Mesothelial cell of epicardium (in vitro differentiated cells): ENCODE measurements at regions not wholly inside any gene's neighbourhood (a gene's known extent, or its start where the extent isn't known, plus 50 kb on each side); places are given as distances from the start of the nearest gene placed in this dataset.

ENCODE experiments used
- DNase-seq, 2 experiments: peaks; one replicate each; pipeline ENCODE4 v3.0.0; 2021; ENCODE audit warnings: low spot score in 2 of 2; ENCODE audit not compliant: unreplicated experiment in 2 of 2
- H3K27ac Mint-ChIP-seq: 2 replicates; pipeline ENCODE4 v1.8.0; 2021; ENCODE audit warnings: mixed read lengths
- H3K27me3 Mint-ChIP-seq: 2 replicates; pipeline ENCODE4 v1.8.0; 2021; ENCODE audit warnings: low read depth, mixed read lengths
- H3K36me3 Mint-ChIP-seq: 2 replicates; pipeline ENCODE4 v1.8.0; 2021; ENCODE audit warnings: mixed read lengths
- H3K4me1 Mint-ChIP-seq: 2 replicates; pipeline ENCODE4 v1.8.0; 2021; ENCODE audit warnings: mixed read lengths
- H3K4me3 Mint-ChIP-seq: 2 replicates; pipeline ENCODE4 v1.8.0; 2021; ENCODE audit warnings: mild to moderate bottlenecking, moderate library complexity, mixed read lengths
- H3K9me3 Mint-ChIP-seq: 2 replicates; pipeline ENCODE4 v1.8.0; 2021; ENCODE audit warnings: mixed read lengths
- CTCF ChIP-seq: fragments of 200-600 bp; sonication (generic); IDR thresholded peaks from one replicate; pipeline ENCODE4 v1.5.0; 2021; ENCODE audit warnings: antibody characterized with exemption; ENCODE audit not compliant: unreplicated experiment

- TF ChIP-seq CTCF, result no peak
- H3K27me3 Mint-ChIP-seq, result peaks cover 29% of the 10 kb centered on the region
- H3K4me3 Mint-ChIP-seq, result no peak overlapping the region
- DNase-seq, result no peak
- no peaks in the 10 kb centered on the region for H3K36me3 Mint-ChIP-seq
- no peak overlapping the region for H3K27ac Mint-ChIP-seq
- no peaks in the 10 kb centered on the region for H3K4me1 Mint-ChIP-seq
- no peaks in the 10 kb centered on the region for H3K9me3 Mint-ChIP-seq
These were observed 106.7 kb upstream of the SLC28A3 start for GRCh38 chr9:84447305-84447704.

GRCh38 chr9:84450029-84450428, 109.5 kb upstream of the SLC28A3 start:
- no peaks in the 10 kb centered on the region for H3K9me3 Mint-ChIP-seq
- peaks cover 33% of the 10 kb centered on the region for H3K27me3 Mint-ChIP-seq
- no peak for DNase-seq
- H3K36me3 Mint-ChIP-seq, result no peaks in the 10 kb centered on the region
- no peak overlapping the region for H3K27ac Mint-ChIP-seq
- H3K4me3 Mint-ChIP-seq, result no peak overlapping the region
- no peak for TF ChIP-seq CTCF
- no peaks in the 10 kb centered on the region for H3K4me1 Mint-ChIP-seq

- TF ChIP-seq CTCF, result no peak
- no peak overlapping the region for H3K4me3 Mint-ChIP-seq
- DNase-seq, result no peak
- peaks cover 22% of the 10 kb centered on the region for H3K27me3 Mint-ChIP-seq
- H3K36me3 Mint-ChIP-seq, result no peaks in the 10 kb centered on the region
- no peaks in the 10 kb centered on the region for H3K4me1 Mint-ChIP-seq
- no peaks in the 10 kb centered on the region for H3K9me3 Mint-ChIP-seq
- H3K27ac Mint-ChIP-seq, result no peak overlapping the region
These were observed 116.0 kb upstream of the SLC28A3 start for GRCh38 chr9:84456527-84456926.

GRCh38 chr9:84460695-84461094, 120.1 kb upstream of the SLC28A3 start:
- Mint-ChIP-seq H3K27ac (no peak overlapping the region), H3K4me1 (no peaks in the 10 kb centered on the region), H3K36me3 (no peaks in the 10 kb centered on the region), H3K27me3 (peaks cover 12% of the 10 kb centered on the region), H3K9me3 (no peaks in the 10 kb centered on the region), H3K4me3 (no peak overlapping the region)
- DNase-seq, result no peak
- no peak for TF ChIP-seq CTCF

- TF ChIP-seq CTCF, result no peak
- no peak for DNase-seq
- Mint-ChIP-seq H3K27me3 (peaks cover 12% of the 10 kb centered on the region), H3K4me3 (no peak overlapping the region), H3K27ac (no peak overlapping the region), H3K36me3 (no peaks in the 10 kb centered on the region), H3K4me1 (no peaks in the 10 kb centered on the region), H3K9me3 (no peaks in the 10 kb centered on the region)
These were observed 122.7 kb upstream of the SLC28A3 start for GRCh38 chr9:84463272-84463671.
